ENCODE measurements at regions not wholly inside any gene's neighbourhood (a gene's known extent, or its start where the extent isn't known, plus 50 kb on each side); places are given as distances from the start of the nearest gene placed in this dataset.
"Not testable (repeated sequence)": the region's sequence is repeated elsewhere in the genome, so short reads cannot be mapped to it uniquely, and the experiment has no call there.

GRCh38 chr12:131311764-131312163, 358.1 kb downstream of the ADGRD1 start:
- H3K9me3 ChIP-seq: no peaks in the 10 kb centered on the region
- H3K4me3 ChIP-seq: peak overlapping the region in 1 of 4 donors; percentile 31
- TF ChIP-seq CTCF (IDR thresholded peaks at IDR 0.05 in 4 of 5, conservative IDR thresholded peaks at IDR 0.05 in 1 of 5): no peak
- no peak for TF ChIP-seq POLR2A (IDR thresholded peaks at IDR 0.05)
- peaks cover 0 to 8% (median 3%) of the 10 kb centered on the region in 3 donors for H3K27me3 ChIP-seq
- DNase-seq (no peak), ATAC-seq (no peak)
- intact Hi-C loops (cut with DNase I; ENCODE audit: low total_unique reads) (no loop called here), in situ Hi-C loops (cut with MboI; ENCODE audit: low sequenced_read_pairs in 4 of 4) (loop anchor here in 1 of 4 donors (25.0 kb wide), 1 partner anchor 326 kb away; no protein-coding TSS in a partner anchor)
- H3K36me3 ChIP-seq: no peaks in the 10 kb centered on the region
- no peaks in the 10 kb centered on the region for H3K4me1 ChIP-seq
- H3K27ac ChIP-seq: no peak overlapping the region

GRCh38 chr12:131312382-131312781, 358.7 kb downstream of the ADGRD1 start:
- H3K4me1 ChIP-seq; H3K27ac ChIP-seq; H3K36me3 ChIP-seq; ATAC-seq; H3K27me3 ChIP-seq; H3K9me3 ChIP-seq; H3K4me3 ChIP-seq; intact Hi-C loops (cut with DNase I; ENCODE audit: low total_unique reads); DNase-seq: not testable (repeated sequence)
- in situ Hi-C loops (cut with MboI; ENCODE audit: low sequenced_read_pairs in 4 of 4): loop anchor here in 1 of 4 donors (25.0 kb wide), 1 partner anchor 325 kb away; no protein-coding TSS in a partner anchor

GRCh38 chr12:131312793-131313545, 359.3 kb downstream of the ADGRD1 start:
- TF ChIP-seq CTCF (IDR thresholded peaks at IDR 0.05 in 4 of 5, conservative IDR thresholded peaks at IDR 0.05 in 1 of 5) (no peak), POLR2A (IDR thresholded peaks at IDR 0.05) (no peak)
- Histone ChIP-seq H3K36me3 (no peaks in the 10 kb centered on the region), H3K9me3 (no peaks in the 10 kb centered on the region), H3K4me1 (no peaks in the 10 kb centered on the region), H3K4me3 (no peak overlapping the region), H3K27ac (no peak overlapping the region), H3K27me3 (peaks cover 0 to 8% (median 3%) of the 10 kb centered on the region in 3 donors)
- DNase-seq: no peak
- ATAC-seq: no peak
- in situ Hi-C loops (cut with MboI; ENCODE audit: low sequenced_read_pairs in 4 of 4) (loop anchor here in 1 of 4 donors (25.0 kb wide), 1 partner anchor 324 kb away; no protein-coding TSS in a partner anchor), intact Hi-C loops (cut with DNase I; ENCODE audit: low total_unique reads) (no loop called here)

- in situ Hi-C loops (cut with MboI; ENCODE audit: low sequenced_read_pairs in 4 of 4) (loop anchor here in 1 of 4 donors (25.0 kb wide), 1 partner anchor 324 kb away; no protein-coding TSS in a partner anchor), intact Hi-C loops (cut with DNase I; ENCODE audit: low total_unique reads) (no loop called here)
- Histone ChIP-seq H3K27ac (no peak overlapping the region), H3K4me1 (no peaks in the 10 kb centered on the region), H3K27me3 (peaks cover 0 to 8% (median 3%) of the 10 kb centered on the region in 3 donors), H3K9me3 (no peaks in the 10 kb centered on the region), H3K36me3 (no peaks in the 10 kb centered on the region), H3K4me3 (no peak overlapping the region)
- DNase-seq (no peak), ATAC-seq (no peak)
- TF ChIP-seq CTCF (IDR thresholded peaks at IDR 0.05 in 4 of 5, conservative IDR thresholded peaks at IDR 0.05 in 1 of 5) (no peak), POLR2A (IDR thresholded peaks at IDR 0.05) (no peak)
Observed at GRCh38 chr12:131313635-131314034, 359.9 kb downstream of the ADGRD1 start.

- no peak overlapping the region for H3K27ac ChIP-seq
- in situ Hi-C loops (cut with MboI; ENCODE audit: low sequenced_read_pairs in 4 of 4): loop anchor here in 1 of 4 donors (25.0 kb wide), 1 partner anchor 323 kb away; no protein-coding TSS in a partner anchor
- H3K9me3 ChIP-seq: no peaks in the 10 kb centered on the region
- no peaks in the 10 kb centered on the region for H3K36me3 ChIP-seq
- intact Hi-C loops (cut with DNase I; ENCODE audit: low total_unique reads): no loop called here
- TF ChIP-seq CTCF (IDR thresholded peaks at IDR 0.05 in 4 of 5, conservative IDR thresholded peaks at IDR 0.05 in 1 of 5) (no peak), POLR2A (IDR thresholded peaks at IDR 0.05) (no peak)
- DNase-seq (no peak), ATAC-seq (no peak)
- no peak overlapping the region for H3K4me3 ChIP-seq
- H3K4me1 ChIP-seq: no peaks in the 10 kb centered on the region
- H3K27me3 ChIP-seq: peaks cover 0 to 6% (median 3%) of the 10 kb centered on the region in 3 donors
Observed at GRCh38 chr12:131314524-131315090, 360.9 kb downstream of the ADGRD1 start.

Data from gastrocnemius medialis (tissue), 4 donors.